GM21717 (cell line): ENCODE measurements at regions not wholly inside any gene's neighbourhood (a gene's known extent, or its start where the extent isn't known, plus 50 kb on each side); places are given as distances from the start of the nearest gene placed in this dataset.

Source experiments
- ATAC-seq: cut with Tn5 transposase; IDR thresholded peaks from one replicate; pipeline ENCODE4 v1.9.1; 2021; ENCODE audit warnings: mild to moderate bottlenecking, moderate library complexity; ENCODE audit not compliant: unreplicated experiment

DNA sequence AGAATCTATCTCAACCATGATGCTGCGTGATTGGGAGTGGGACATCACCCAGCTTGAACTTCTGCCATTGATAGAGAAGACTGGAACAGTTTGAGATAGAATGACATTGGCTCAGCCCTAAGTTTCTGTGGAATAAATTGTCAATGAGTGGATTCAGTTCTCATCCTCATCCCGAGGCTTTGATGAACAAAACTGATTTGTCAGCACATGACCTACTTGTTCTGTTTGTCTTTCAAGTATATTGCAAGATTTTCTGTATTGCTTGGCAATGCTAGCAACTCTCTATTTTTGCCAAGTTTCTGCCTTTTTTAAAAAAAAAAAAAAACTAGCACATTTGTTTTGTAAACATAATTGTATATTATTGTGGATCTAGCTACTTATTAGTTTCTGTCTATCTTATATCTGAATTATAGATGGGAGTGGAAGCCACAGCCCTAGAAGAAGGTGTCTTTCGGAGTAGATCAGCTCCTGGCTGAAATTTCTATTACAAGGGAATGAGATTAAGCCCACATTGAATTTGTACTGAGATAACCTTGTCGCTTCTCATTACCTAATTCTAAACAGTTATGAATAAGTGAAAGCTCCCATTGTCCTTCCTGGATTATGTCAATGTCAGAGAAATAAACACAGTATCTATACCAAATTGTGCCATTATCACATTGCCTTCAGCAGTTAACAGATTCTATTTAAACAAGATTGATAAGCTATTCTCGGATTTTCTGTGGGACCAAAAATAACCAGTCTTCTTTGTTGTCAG, 166.1 kb downstream of the TNFSF13B start:
- no peak for ATAC-seq

DNA sequence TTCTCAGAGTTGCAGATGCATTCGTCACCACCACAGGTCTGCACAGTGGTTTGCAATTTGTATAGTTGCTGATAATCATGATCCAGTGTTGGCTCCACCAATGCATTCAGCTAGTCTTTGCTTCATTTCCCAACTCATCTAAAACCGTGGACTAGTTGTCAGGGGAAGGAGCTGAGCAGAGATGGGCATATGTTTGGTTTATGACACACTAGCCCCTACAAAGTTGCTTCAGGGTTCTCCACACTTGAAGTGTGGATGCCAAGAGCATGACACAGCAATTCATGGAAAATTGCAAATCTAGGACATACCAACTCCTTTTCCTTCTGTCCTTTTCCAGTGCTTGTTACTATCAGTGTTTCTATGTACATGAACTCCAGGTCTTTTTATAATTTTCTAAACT, 168.0 kb downstream of the TNFSF13B start:
- no peak for ATAC-seq

DNA sequence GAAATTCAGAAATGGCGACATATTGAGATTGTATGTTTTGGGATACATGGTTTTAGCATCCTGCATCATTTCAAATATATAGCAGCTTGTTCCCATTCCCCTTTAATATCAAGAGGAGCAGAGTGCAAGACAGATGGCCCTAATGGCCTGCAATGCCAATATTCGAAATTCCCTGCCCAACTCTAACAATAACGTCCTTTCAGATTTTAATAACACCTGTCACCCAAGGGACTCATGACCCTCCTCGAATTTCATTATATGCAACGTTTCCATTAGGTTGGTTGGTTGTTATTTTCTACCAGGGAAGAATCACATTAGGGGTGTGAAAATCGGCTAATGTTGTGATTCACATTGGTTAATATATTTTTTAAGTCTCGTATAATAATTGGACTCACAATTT, 170.0 kb downstream of the TNFSF13B start:
- ATAC-seq, result no peak

DNA sequence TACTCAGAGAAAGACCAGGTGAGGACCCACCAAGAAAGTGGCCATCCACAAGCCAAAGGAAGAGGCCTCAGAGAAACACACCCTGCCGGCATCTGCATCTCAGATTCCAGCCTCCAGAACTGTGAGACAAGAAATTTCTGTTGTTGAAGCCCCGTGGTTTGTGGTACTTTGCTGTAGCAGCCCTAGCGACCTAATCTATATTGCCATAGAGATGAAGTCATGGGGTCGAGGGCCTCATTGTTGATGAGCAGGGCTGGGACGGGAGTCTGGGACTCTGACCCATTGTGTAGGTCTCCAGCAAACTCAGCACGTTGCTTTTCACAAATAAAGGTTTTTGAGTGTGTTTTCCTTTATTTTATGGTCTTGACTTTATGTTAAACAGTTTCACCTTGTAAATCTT, 174.9 kb downstream of the TNFSF13B start:
- no peak for ATAC-seq

DNA sequence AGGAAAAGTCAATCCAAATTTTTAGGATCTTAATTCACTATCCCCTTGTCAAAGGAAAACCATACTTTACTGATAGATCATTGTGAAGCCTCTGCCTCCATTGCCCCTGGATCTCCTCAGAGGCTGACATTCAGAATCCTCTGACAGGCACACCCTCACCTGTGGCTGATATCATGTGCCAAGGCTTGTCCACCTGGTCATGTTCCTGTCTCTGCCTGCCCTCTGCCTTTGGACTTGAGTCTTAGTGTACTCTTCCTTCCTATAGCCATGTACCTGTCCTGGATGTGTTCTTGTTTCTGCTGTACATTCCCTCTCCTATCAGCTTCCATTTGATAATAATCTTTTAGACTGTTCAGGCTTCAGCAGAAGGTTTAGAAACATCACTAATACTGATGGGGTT, 179.4 kb downstream of the TNFSF13B start:
- no peak for ATAC-seq

GRCh38 chr13:108451121-108451520, 178.3 kb upstream of the MYO16 start:
- no peak for ATAC-seq

- no peak for ATAC-seq
Measured at GRCh38 chr13:108455320-108455719, 174.1 kb upstream of the MYO16 start.

- ATAC-seq, result no peak
Measured at GRCh38 chr13:108460043-108460442, 169.4 kb upstream of the MYO16 start.

- no peak for ATAC-seq
Measured at GRCh38 chr13:108460746-108461145, 168.7 kb upstream of the MYO16 start.

- ATAC-seq, result no peak
Measured at GRCh38 chr13:108463340-108463739, 166.1 kb upstream of the MYO16 start.

DNA sequence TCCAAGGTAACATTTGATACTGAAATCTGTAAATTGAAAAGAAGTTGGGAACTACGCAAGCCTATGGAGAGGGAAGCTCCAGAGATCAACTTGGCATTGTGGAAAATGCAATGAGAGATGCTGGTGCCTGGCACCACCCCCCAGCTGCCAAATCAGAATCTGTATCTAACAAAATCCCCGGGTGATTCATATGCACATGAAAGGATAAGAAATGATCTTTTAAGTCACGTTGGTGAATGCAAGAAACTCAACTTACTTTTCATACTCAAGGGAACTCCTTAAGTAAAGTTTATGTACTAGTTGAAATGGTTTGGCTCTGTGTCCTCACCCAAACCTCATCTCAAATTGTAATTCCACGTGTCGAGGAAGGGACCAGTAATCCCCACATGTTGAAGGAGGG, 158.5 kb upstream of the MYO16 start:
- no peak for ATAC-seq

- ATAC-seq, result no peak
Measured at GRCh38 chr13:108475181-108475580, 154.2 kb upstream of the MYO16 start.

DNA sequence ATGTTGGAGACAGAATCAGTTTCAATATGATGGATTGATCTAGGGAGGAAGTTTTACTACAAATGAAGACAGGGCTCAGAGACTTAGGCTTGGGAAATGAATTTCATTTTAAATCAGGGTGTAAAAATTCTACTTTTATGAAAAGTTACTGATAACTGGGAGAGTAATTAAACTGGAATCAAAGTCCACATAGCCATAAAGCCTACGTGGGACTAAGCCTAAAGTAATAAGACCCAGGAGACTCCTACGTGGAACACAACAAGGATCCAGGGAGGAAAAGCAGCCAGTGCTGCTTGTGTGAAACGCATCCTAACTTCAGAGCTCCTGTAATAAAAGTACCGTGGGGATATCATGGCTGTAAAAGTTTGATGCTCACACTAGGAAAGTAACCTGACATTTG, 152.0 kb upstream of the MYO16 start:
- no peak for ATAC-seq

- no peak for ATAC-seq
Measured at GRCh38 chr13:108478179-108478578, 151.2 kb upstream of the MYO16 start.

DNA sequence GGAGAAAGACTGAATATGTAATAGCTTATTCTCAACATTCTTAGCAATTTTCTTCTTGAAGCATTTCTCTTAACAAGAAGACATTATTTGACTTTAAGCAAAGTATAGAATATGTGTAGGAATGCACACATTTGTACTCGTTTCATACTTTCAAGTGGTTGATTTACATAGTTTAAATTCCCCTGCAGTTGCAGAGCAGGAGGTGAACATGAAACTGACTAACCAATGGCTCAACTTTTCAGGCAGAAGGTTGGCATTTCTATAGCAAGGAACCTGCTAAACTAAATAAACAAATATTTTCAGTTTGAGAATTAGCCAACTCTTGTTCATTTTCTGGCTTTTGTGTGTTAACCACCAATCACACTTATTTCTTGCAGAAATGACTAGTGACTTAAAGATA, 145.4 kb upstream of the MYO16 start:
- ATAC-seq, result no peak

GRCh38 chr13:108486096-108486495, 143.3 kb upstream of the MYO16 start:
- ATAC-seq, result no peak

DNA sequence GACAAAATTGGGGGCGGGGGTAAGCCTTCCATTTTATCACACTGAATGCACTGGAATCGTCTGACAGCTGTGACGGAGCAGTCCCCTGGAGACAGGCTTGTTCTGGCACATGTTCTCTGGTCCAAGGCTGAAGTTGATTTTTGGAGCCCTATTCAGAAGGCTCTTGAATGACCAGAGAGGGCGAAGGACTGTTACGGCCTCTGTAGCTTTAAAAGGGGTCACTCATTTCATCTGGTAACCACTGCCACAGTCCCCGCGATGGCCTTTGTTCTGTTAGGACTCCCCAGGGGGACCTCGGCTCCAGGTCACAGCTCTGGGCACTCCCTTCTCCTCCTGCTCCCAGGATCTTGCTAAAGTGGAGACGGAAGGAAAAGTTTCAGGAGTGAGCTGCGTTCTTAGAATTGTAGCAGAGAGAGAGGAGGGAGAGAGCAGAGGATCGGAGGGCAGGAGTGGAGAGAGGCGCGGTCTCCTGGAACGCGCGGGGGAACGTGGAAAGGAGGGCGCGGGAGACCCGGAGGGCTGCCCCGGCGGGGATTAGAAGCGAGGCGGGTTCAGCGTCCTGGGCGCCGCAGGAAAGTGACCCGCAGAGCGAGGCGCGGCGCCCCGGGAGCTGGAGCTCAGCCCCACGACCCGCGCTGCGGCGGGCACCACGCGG, 134.3 kb upstream of the MYO16 start:
- ATAC-seq, result no peak

GRCh38 chr13:108495646-108496361, 133.6 kb upstream of the MYO16 start:
- ATAC-seq, result no peak

- ATAC-seq, result no peak
Measured at GRCh38 chr13:108496362-108497210, 132.8 kb upstream of the MYO16 start.

GRCh38 chr13:108500711-108501110, 128.7 kb upstream of the MYO16 start:
- no peak for ATAC-seq

- ATAC-seq, result no peak
Measured at GRCh38 chr13:108508263-108508662, 121.1 kb upstream of the MYO16 start.
